ENCODE measurements at regions not wholly inside any gene's neighbourhood (a gene's known extent, or its start where the extent isn't known, plus 50 kb on each side); places are given as distances from the start of the nearest gene placed in this dataset.

GRCh38 chr12:47017901-47018475, 61.4 kb upstream of the PCED1B start:
- TF ChIP-seq CTCF (IDR thresholded peaks at IDR 0.05) (no peak), POLR2A (IDR thresholded peaks at IDR 0.05) (no peak)

Measured in Peyer's patch (tissue), 4 donors.